GM18868 (cell line): ENCODE measurements at regions not wholly inside any gene's neighbourhood (a gene's known extent, or its start where the extent isn't known, plus 50 kb on each side); places are given as distances from the start of the nearest gene placed in this dataset.

ENCODE experiments used
- ATAC-seq: cut with Tn5 transposase; IDR thresholded peaks from one replicate; pipeline ENCODE4 v1.9.1; 2021; ENCODE audit warnings: mild to moderate bottlenecking, moderate library complexity; ENCODE audit not compliant: unreplicated experiment

DNA sequence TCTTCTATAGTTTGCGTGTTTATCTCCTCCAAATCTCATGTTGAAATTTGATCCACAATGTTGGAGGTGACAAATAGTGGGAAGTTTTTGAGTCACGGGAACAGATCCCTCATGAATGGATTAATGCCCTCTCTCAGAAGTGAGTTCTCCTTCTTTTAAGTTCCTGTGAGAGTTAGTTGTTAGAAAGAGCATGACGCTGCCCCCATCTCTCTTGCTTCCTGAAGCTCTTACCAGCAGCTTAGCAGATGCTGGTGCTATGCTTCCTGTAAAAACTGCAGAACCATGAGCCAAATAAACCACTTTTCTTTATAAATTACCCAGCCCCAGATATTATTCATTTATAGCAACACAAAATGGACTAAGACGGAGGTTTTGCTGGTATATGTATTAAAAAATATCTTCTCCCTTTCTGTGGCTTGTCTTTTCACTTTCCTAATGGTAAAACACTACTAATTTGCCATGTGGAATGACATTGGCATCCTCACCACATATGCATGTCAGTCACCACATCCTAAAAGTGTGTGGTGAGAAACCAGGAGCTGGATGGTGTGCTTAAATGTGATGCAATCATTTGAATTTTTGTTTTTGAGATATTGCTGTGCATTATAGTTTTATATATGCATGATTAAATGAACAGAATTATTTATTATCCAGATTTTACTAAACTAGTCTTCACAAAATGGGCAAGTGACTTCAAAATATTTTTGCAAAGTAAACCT is 449.3 kb downstream of the ADAMTS20 start:
- ATAC-seq, result no peak

DNA sequence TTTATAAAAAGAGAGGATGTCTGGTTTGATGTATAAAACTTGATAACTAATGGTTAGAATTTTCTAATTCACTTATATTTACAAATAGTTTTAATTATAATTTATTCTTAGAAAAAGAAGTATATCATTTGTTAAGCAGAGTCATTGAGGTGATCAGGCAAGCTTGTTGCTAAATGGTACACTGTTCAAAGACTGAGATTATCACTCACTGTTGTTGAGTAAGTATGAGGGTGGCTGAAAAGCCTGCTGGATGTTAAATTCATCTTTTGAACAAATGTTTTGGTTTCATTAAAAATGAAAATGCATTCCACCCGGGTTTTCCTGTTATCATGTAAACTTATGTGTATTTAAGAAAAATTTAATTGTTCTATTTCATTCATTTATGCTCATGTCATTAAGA is 451.8 kb downstream of the ADAMTS20 start:
- no peak for ATAC-seq

DNA sequence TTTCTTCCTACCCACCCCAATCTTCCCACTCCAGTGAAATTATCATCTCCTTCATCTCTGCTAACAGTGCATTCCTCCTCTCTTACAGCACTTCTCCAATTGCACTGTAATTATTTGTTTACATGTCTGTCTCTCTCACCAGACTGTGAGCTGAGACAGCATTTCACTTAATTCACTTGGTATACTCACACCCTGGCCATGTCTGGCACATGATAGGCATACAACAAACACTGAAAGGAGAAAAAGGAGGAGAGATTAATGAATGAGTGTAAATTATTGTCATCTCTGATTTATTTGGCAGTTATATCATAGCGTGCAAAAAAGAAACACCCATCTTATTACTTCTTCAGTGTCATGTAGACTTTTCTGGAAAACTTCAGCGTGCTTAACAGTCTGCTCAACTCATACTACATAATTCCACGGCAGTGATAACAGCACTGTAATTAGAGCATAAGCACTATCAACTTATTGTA is 452.3 kb downstream of the ADAMTS20 start:
- no peak for ATAC-seq

DNA sequence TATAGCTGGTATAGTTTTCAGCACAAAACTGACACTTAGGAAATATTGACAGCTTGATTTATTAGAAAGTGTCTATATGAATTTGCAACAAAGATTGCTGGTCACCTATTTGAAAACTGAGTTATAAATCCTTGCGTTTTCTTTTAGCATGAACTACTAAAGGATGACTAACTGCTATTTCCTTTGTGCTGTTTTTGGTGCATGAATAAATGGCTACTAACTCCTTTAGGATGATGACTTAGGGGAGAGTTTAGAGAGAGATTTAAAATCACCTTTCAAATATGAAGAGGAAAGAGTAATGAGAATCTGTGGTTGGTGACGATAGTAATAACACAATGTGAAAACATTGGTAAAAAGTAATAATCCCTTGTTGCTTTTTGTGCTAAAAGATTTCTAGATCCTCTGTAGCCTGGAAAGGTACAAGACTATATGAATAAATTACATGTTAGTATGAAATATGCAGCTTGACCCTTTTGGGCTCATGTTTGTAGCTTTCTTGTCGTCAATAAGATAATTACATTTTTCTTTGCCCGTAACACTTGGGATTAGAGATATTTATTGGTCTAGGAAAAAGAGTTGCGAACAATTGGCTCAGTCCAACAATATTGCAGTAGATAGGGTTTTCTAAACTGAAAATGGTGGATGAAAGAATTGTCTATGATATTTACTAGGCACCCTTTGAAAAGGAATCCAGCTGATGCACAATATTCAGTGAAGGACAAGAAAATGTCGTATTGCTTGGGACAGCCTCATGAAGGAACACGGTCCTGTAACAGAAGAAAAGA is 453.0 kb downstream of the ADAMTS20 start:
- no peak for ATAC-seq

DNA sequence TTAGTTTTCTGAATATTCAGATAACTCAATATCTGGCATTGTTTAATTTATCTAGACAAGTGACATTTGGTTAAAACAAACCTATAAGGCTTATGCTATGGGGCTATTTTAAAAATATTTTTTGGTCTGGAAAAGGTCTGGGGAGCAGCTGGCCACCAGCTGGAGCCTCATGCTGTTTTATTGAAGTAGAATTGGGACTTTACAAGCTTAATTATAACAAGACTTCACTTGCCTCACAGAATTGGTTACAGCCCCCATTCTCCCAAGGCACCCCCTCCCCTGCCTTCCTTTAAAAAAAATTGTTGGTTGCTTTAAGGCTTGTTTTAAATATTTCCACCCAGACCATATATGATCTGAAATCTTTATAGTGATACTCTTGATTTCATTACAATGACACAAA is 453.9 kb downstream of the ADAMTS20 start:
- ATAC-seq, result no peak

DNA sequence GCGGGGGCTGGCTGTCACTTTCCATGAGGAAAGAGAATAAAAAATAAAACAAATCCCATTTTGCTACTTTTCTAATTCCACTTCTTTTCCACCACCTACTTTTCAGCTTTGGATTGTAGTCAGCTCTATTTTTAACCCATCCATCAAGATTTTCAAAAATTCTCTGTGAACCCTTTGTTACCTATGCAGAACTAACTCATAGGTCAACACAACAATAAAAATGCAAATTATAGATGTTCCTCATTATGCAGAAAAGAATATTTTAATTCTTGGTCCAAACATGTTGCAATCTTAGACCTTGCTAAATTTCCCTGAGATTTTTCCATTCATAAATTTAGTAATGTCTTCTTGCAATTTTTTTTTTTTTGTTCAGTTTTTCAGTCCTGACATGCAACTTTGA is 454.5 kb downstream of the ADAMTS20 start:
- ATAC-seq, result no peak

DNA sequence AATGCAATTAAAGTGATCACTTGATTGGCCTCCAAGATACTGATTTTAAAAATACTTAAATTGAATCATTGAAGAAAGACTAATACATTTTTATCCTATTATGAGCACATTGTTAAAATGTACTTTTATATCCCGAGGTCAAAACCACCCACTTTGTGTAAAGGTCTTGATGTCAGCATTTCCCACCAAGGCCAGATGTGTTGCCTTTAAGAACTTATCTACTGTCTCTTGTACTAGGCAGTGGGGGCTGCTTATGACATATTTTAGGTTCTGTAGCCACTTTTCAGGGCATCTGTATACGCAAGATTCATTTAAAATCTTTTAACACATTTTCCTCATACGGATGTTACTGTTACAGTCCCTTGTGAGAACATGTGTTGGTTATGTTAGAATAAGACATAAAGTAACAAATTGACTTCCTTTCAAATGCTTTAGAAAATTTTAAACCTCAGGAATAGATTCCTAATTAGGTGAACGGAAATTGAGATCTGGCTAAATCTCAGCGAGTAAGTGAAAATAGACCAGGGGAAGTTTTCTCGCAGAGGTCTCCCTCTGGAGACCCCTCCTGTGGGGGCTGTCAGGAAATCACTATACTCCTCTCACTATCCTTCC is 456.2 kb downstream of the ADAMTS20 start:
- ATAC-seq, result no peak

DNA sequence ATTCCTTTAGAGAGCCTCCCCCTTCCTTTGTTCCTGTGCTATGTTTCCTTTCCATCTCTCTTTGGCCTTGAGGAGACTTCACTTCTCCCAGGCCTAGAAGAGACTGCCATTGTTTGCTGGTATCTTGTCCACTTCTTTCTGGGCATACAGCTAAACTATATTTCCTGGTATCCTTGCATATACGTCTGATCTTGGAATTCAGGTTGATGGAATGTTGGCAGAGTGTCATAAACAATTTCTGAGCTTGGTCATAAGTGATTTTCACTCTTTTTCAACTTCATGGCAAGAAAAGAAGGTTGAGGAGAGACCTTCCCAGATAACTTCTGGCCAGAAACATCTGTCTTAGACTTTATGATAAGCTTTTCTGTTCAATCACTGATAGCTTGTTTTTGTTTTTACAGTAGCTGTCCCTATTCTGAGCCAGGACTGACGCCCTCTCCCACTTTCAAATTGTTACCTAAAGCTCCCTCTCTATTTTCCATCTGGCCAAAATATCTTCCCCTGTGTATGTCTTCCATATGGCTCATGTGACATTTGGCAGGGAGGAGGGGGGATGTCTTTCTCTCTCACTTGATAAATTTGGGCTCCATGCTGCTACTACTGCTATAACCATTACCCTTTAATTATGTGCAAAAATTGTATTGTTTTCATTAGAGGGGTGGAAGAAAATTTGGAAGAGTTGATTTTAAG is 457.0 kb downstream of the ADAMTS20 start:
- ATAC-seq, result no peak

DNA sequence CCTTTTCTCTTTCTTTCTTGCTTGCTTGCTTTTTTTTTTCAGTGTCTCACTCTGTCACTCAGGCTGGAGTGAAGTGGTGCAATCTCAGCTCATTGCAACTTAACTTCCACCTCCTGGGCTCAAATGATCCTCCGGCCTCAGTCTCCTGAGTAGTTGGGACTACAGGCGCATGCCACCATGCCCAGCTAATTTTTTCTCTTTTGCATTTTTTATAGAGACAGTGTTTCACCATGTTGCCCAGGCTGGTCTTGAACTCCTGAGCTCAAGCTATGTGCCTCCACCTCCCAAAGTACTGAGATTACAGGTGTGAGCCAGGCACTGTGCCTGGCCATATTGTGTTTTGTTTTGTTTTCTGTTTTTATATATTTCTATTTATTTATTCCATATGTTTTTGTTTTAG is 461.0 kb downstream of the ADAMTS20 start:
- ATAC-seq, result no peak

DNA sequence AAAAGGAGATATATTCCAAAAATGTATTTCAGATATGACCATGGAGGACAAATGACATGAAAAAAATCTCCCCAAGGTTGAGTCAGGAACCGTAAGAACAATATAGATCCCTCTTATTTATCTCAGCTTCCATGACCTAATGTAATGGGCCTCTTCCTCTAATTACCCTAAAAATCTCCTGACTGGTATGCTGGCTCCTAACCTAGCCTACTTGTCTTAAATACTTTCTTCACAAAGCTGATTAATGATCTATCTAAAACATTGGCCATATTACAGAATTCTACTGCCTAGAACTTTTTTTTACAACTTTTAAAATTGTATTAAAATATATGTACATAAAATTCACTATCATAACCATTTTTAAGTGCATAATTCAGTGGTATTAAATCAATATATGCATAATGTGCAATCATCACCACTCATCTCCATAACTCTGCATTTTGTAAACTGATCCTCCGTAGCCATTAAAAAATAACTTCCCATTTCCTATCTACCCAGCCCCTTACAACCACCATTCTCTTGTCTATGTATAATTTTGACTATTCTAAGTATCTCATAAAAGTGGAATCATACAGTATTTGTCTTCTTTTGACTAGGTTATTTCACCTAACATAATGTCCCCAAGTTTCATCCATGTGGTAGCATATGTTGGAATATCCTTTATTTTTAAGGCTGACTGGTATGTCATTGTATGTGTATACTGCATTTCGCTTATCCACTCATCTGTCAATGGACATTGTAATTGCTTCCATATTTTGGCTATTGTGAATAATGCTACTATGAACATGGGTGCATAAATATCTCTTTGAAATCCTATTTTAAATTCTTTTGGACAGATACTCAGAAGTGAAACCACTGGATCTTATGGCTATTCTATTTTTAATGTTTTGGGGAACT is 464.6 kb downstream of the ADAMTS20 start:
- no peak for ATAC-seq

DNA sequence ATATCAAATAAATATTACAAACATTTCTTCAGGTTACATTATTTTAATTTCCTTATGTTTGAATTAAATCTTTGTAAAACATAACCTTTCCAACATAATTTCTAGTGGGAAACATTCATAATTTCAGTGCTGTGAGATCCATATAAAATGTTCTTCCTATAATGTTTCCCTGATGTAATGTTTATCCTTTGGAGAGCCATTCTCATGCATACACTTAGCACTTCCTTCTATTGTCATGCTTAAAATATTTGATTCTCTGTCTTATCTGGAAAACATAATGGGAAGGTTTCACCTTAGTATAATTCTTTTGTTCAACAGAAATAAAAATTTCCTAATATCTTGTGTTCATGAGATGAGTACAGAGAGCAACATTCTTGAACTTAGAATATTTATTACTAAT is 472.5 kb downstream of the ADAMTS20 start:
- ATAC-seq, result no peak

DNA sequence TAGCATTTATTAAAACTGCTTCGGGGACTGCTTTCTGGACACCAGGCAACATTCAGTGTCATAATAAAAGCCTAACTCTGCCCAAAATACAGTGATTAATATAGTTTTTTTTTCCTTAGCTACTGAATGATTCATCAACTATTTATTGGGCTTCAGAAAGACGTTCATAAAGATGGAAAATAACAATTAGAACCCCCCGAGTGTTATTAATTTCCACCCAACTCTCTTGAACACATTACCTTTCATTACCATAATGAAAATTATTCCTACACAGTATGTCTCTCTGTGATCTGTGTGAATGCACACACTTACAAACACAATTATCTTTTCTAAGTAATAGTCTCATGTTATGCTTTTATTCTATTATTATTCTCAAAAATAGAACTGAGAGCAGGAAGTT is 473.0 kb downstream of the ADAMTS20 start:
- no peak for ATAC-seq

DNA sequence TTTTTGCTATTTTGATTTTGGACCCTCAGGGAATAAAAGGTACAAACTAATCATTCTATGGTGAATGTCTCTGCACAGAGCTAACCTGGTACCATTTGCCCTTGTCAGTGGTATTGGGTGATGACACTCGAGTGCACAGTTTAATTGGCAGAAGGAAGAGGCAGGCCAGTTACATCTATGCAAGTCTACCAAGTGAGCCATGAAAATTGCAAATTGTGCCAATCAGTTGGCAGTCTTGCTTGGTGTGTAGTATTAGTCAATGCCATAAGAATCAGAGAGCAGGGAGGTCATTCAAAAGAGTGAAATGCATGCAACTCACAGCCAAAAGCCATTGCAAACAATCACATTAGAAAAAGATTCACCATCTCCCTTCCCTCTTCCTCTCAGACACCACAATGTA is 479.6 kb downstream of the ADAMTS20 start:
- ATAC-seq, result no peak

DNA sequence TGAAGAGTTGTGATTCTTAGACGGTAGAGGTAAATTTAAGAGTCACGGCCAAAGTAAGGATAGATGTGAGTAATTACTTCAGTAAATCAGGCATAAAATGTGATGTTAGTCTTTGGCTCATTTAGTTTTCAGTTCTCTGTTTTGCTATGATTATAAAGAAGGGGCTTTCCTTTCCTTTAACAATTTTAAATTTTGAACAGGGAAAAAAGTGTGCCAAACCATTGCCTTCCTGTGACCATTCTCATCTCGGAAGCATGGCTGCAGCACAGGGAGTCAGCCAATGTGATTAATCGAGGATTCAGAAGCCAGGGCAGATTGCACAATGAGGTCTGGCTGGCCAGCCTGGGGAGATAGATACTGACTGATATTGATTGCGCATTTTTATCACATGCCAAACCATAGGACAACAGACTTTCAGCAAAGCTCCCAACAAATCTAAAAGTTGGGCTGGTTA is 480.2 kb upstream of the PRICKLE1 start:
- ATAC-seq, result peak; percentile 80

DNA sequence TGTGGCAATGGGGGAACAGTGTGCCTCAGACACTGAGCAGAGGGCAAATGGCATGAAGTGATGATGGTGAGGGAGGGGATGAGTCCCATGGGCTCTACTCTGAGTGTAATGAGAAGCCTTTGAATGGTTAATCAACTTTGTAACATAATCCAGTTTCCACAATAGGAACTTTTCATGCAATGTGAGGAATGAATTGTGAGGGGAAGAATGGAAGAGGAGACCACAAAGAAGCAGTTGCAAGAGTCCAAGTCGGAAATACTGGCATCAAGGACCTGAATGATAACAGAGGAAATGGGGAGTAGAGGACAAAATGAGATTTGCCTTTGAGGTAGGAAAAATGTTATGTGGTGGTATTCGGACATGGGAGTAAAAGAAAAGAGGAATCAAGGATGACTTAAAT is 476.9 kb upstream of the PRICKLE1 start:
- no peak for ATAC-seq

DNA sequence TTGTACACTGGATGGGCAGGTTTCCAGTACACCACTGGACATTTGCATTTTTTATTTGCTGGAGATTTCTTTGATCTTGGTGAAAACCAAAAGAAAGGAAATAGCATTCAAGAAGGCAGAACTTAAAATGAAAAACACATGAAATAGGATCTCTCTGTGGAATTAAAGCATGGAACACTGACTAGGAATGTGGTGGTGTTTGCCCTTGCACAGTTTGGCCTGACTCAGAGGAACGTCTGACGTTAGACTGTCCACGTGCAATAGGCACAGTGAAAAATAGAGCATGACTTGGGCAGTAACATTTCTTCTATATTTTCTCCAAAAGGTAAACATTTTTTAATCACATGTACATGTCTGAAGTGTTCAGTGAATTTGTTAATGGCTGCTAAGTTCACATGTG is 474.1 kb upstream of the PRICKLE1 start:
- ATAC-seq, result no peak

DNA sequence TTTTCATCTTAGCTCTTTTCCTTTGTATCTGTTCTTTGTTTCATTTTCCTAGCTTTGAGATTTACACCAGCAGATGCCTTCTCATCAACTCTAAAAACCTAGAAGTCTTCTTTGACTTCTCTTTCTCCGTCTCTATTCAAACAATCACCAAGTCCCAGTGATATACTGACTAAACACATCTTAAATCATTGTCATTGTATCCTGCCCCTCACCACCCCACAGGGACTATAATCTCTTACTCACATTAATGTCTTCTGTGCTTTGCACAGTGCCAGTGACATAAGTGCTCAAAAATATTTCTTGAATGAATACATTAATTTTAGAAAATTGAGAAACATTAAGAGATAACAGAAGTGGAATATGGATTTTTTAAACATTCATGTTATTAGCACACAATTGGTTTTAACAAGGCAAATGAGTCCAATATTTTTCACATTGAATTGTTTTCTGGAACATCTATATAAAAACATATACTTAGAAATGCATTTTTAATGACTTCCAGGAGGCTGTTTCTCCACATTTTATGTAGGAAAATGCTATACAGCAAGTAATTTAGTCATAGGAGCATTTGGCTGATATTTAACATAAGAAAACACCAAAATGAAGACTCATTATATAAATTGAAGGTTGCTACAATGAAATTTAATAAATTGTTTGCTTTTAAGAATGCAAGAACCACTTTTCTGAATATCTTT is 472.8 kb upstream of the PRICKLE1 start:
- no peak for ATAC-seq

DNA sequence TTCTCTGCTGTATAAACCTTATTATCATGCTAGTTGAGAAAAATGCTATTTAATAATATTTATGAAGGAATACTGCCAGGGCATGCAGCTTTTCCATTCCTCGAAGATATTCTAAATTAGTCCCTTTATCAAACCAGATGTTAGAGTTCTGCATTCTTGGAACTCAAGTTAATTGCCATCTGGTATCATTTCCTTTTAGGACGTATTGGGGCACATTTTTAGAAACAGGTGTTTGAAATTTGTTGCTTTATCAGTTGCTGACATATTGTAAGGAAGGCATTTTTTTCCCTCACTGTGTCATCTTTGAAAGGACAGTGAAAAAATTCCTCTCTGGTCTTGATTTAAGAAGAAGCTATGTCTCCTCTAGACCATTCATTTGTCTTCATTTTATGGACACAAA is 471.2 kb upstream of the PRICKLE1 start:
- ATAC-seq, result no peak

DNA sequence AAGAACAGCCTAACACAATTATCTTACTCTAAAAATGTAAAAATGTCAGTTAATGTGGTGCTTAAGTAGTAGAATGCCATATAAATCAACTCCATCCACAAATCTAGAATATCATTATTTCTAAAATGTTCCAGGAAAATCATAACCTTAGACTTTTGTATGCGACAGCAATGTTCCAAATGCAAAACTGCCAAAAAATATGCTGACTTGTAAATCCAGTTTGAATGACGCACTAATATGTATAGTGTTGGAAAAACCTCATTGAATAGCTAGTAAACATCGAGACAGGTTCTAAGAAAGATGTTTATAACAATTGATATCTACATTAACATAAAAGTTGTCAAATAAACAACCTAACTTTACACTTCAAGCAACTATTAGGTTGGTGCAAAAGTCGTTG is 469.1 kb upstream of the PRICKLE1 start:
- ATAC-seq, result no peak

DNA sequence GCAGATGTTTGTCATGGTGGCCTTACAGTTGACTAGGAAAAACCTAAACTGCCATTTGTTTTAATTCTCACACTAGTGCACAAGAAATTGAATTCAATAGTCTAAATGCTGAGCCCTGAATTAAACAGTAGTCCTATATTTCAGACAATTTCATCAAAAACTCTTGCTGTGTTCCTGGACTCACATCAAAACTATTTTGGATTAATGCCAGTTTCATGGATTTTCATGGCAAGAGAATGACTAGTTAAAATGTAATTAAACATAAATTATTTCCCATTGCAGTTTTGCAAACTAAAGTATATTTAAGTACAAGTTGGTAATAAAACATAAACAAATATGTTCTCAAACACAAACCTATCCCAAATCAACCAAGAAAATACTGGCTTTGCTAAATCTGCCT is 468.0 kb upstream of the PRICKLE1 start:
- ATAC-seq, result no peak
